ENCODE measurements at regions not wholly inside any gene's neighbourhood (a gene's known extent, or its start where the extent isn't known, plus 50 kb on each side); places are given as distances from the start of the nearest gene placed in this dataset.

GRCh38 chr1:192477630-192478029 lies 97.9 kb upstream of the RGS1 start:
- intact Hi-C loops (cut with micrococcal nuclease) (loop anchor here (5.0 kb wide), 2 partner anchors 540 to 555 kb away; no protein-coding TSS in a partner anchor), in situ Hi-C loops (cut with MboI) (no loop called here)
- 0% methylated on average over 2 of the region's 2 CpGs for WGBS (ENCODE audit: insufficient coverage, low coverage, missing lambda C conversion rate)
- Histone ChIP-seq H3K27ac (ENCODE audit: extremely low read depth, low read depth, low read length) (no peak overlapping the region), H3K4me1 (replicated peaks in 1 of 2; ENCODE audit: control insufficient read depth in 2 of 2, insufficient read depth in 2 of 2, low read length in 2 of 2) (no peaks in the 10 kb centered on the region; a peak in 2 of 5 replicates), H4K20me1 (replicated peaks; ENCODE audit: control insufficient read depth, insufficient read depth, low read length) (no peaks in the 10 kb centered on the region), H3K9me3 (replicated peaks; ENCODE audit: control insufficient read depth, insufficient read depth, low read depth, low read length) (no peaks in the 10 kb centered on the region), H3K79me2 (ENCODE audit: control insufficient read depth, insufficient read depth, low read length) (no peaks in the 10 kb centered on the region), H3K4me2 (ENCODE audit: insufficient read depth, low read length) (no peak overlapping the region), H3K36me3 (ENCODE audit: control insufficient read depth, insufficient read depth, low read length) (no peaks in the 10 kb centered on the region), H3K9me1 (ENCODE audit: control insufficient read depth, insufficient read depth, low read length) (no peaks in the 10 kb centered on the region), H3K4me3 (no peak overlapping the region), H3K9ac (ENCODE audit: insufficient read depth in 1 of 2, low read depth in 2 of 2, low read length in 2 of 2) (no peak overlapping the region), H2AFZ (ENCODE audit: low read depth, low read length) (no peak overlapping the region), H3K27me3 (ENCODE audit: control insufficient read depth in 2 of 2, insufficient read depth in 2 of 2, low read length in 2 of 2) (no peaks in the 10 kb centered on the region; a peak in 1 of 5 replicates)
- ATAC-seq (peak; percentile 70), FAIRE-seq (no peak), DNase-seq (ENCODE audit: extremely low read depth in 1 of 4, low spot score in 3 of 4) (peak in 1 of 4 experiments; percentile 18)
- CTCF ChIA-PET (ENCODE audit: low intra/inter-chr PET ratio): interaction anchor here (1.5 to 2.3 kb wide), 2 partner anchors 132 to 542 kb away, joined by 9 to 10 read pairs; no protein-coding TSS in a partner anchor
- TF ChIP-seq POLR2H (tag; IDR thresholded peaks at IDR 0.05; ENCODE audit: low read depth) (0 out of 2 replicates have a peak, but pooled peaks have one; percentile 22), EP400 (IDR thresholded peaks at IDR 0.05) (no peak), GTF2E2 (tag; IDR thresholded peaks at IDR 0.05) (0 out of 2 replicates have a peak, but pooled peaks have one; percentile 19), CTCF (IDR thresholded peaks at IDR 0.05 in 2 of 3, conservative IDR thresholded peaks at IDR 0.05 in 1 of 3; ENCODE audit: insufficient read depth in 2 of 3, low read depth in 1 of 3, low read length in 3 of 3) (peak in 2 of 3 experiments; percentile 21 to 51; a peak in 3 of 6 replicates), NCOA4 (IDR thresholded peaks at IDR 0.05; ENCODE audit: partially characterized antibody) (no peak), MYBL2 (IDR thresholded peaks at IDR 0.05; ENCODE audit: low read depth) (peak; percentile 58; the same call in 1 of the 2 replicates), MYBL2 (CRISPR knock-in tag; IDR thresholded peaks at IDR 0.05; ENCODE audit: borderline replicate concordance) (no peak), SMC3 (conservative IDR thresholded peaks at IDR 0.05; ENCODE audit: insufficient read depth, low read depth, low read length) (0 out of 2 replicates have a peak, but pooled peaks have one; percentile 26), RAD21 (CRISPR knock-in tag; conservative IDR thresholded peaks at IDR 0.05 in 1 of 2, IDR thresholded peaks at IDR 0.05 in 1 of 2) (peak; percentile 77 to 81)
- TF ChIP-seq, protein P1, sequence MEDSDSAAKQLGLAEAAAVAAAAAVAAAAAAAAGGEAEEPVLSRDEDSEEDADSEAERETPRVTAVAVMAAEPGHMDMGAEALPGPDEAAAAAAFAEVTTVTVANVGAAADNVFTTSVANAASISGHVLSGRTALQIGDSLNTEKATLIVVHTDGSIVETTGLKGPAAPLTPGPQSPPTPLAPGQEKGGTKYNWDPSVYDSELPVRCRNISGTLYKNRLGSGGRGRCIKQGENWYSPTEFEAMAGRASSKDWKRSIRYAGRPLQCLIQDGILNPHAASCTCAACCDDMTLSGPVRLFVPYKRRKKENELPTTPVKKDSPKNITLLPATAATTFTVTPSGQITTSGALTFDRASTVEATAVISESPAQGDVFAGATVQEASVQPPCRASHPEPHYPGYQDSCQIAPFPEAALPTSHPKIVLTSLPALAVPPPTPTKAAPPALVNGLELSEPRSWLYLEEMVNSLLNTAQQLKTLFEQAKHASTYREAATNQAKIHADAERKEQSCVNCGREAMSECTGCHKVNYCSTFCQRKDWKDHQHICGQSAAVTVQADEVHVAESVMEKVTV (CRISPR knock-in tag; IDR thresholded peaks at IDR 0.05): peak; percentile 59
- POLR2A ChIA-PET: no interaction called here
- no TSS peak for BruUV-seq (replicated peaks)

All from K562 (cell line).